ENCODE measurements at regions not wholly inside any gene's neighbourhood (a gene's known extent, or its start where the extent isn't known, plus 50 kb on each side); places are given as distances from the start of the nearest gene placed in this dataset.
A peak's percentile ranks its signal among the peaks of the same experiment; 100 is the strongest.

DNA sequence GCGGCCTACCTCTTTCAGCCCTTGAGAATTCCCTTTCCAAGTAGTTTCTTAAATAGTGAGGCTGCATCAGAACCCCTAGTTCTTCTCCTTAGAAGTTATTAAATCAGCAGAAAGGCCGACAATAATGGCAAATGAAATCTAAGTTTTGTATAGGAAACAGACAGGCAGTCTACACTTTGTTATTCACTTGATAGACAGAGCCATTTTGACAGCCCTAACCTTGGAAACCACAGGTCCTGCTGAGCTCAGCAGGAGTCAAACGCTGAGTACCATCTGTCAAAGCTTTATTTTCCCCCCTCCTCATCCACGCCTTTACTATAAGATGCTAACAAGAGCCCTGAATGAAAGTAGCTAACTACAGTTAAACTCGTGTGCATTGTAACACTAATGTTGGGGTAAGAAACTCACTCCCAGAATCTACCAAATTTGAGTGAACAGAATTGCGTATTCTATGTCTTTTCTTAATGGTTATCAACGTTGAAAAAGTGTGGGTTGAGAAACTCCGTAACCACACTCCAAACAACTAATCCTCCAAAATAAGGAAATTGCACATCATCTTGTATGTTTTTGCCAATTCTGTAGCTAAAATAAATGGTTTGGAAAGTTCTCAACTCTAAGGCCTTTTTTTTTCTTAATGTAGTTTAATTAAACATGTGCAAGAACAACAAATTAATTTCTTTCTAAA lies 90.6 kb upstream of the EFEMP1 start:
- Histone ChIP-seq H2BK5ac (ENCODE audit: low read depth, low read length) (no peak overlapping the region), H2BK20ac (ENCODE audit: low read length) (no peak overlapping the region), H3K14ac (ENCODE audit: insufficient read length) (no peak overlapping the region), H3K36me3 (ENCODE audit: control insufficient read depth in 2 of 4, insufficient read depth in 4 of 4, low read length in 3 of 4) (no peaks in the 10 kb centered on the region), H3K23me2 (ENCODE audit: low read depth, low read length) (no peaks in the 10 kb centered on the region), H2BK15ac (ENCODE audit: low read length) (no peak overlapping the region), H2AK5ac (ENCODE audit: low read depth, low read length) (no peak overlapping the region), H3K23ac (ENCODE audit: insufficient read length) (no peak overlapping the region), H3K79me2 (ENCODE audit: control insufficient read depth in 1 of 2, insufficient read depth in 2 of 2, low read length in 2 of 2) (no peaks in the 10 kb centered on the region), H2BK12ac (ENCODE audit: low read depth, low read length) (no peak overlapping the region), H4K91ac (replicated peaks; ENCODE audit: insufficient read length, low read length) (no peak overlapping the region), H2AFZ (ENCODE audit: low read length) (no peak overlapping the region), H3K27me3 (replicated peaks in 1 of 4; ENCODE audit: control insufficient read depth in 3 of 4, extremely low read depth in 1 of 4, insufficient read depth in 3 of 4, low read length in 3 of 4) (no peaks in the 10 kb centered on the region), H4K5ac (ENCODE audit: insufficient read length, low read depth, low read length) (no peak overlapping the region), H3K4me1 (replicated peaks in 1 of 4; ENCODE audit: control insufficient read depth in 3 of 4, insufficient read depth in 4 of 4, low read length in 3 of 4) (peaks cover 0 to 12% (median 6%) of the 10 kb centered on the region in 4 experiments; a peak in 6 of 7 replicates), H3K27ac (ENCODE audit: low read depth, low read length) (no peak overlapping the region), H3K9me3 (ENCODE audit: insufficient read depth in 2 of 2, low read depth in 1 of 2, low read length in 1 of 2) (no peaks in the 10 kb centered on the region), H4K8ac (ENCODE audit: extremely low read depth, insufficient read depth, low read length) (no peak overlapping the region), H3K79me1 (ENCODE audit: low read depth, low read length) (no peaks in the 10 kb centered on the region), H4K20me1 (replicated peaks in 1 of 2; ENCODE audit: control insufficient read depth in 1 of 2, insufficient read depth in 2 of 2, low read length in 2 of 2) (no peaks in the 10 kb centered on the region), H3K4me2 (ENCODE audit: insufficient read depth in 1 of 2, low read depth in 2 of 2, low read length in 2 of 2) (no peak overlapping the region), H3K9ac (replicated peaks in 1 of 4; ENCODE audit: extremely low read depth in 1 of 4, low read depth in 3 of 4, low read length in 3 of 4) (no peak overlapping the region), H3K18ac (ENCODE audit: extremely low read depth, low read length) (no peak overlapping the region), H3K4ac (replicated peaks; ENCODE audit: insufficient read length, low read depth, low read length) (no peak overlapping the region), H2BK120ac (replicated peaks; ENCODE audit: low read depth, low read length) (no peak overlapping the region), H3K56ac (replicated peaks; ENCODE audit: insufficient read length, low read depth, low read length) (no peak overlapping the region), H3K4me3 (ENCODE audit: extremely low read depth in 1 of 4, insufficient read depth in 2 of 4, low read depth in 3 of 4, low read length in 4 of 4) (no peak overlapping the region)
- FAIRE-seq: no peak
- CTCF ChIA-PET (ENCODE audit: partially characterized antibody): interaction anchor here (0.6 to 2.2 kb wide), 8 partner anchors 51 to 311 kb away, joined by 3 to 7 read pairs (median 5); no protein-coding TSS in a partner anchor
- POLR2A ChIA-PET (ENCODE audit: partially characterized antibody): no interaction called here
- no peak for DNase-seq (ENCODE audit: low read depth in 1 of 2, low spot score in 2 of 2)
- peak; percentile 42; the same call in 1 of the 2 replicates for TF ChIP-seq TCF12 (IDR thresholded peaks at IDR 0.05; ENCODE audit: low read depth, low read length)
- no peak for TF ChIP-seq MAFK (IDR thresholded peaks at IDR 0.05; ENCODE audit: low read depth, low read length)
- peak; percentile 80; a peak in 3 of 4 replicates for TF ChIP-seq SIN3A (conservative IDR thresholded peaks at IDR 0.05 in 1 of 2, IDR thresholded peaks at IDR 0.05 in 1 of 2; ENCODE audit: low read depth in 1 of 2, low read length in 2 of 2)
- TF ChIP-seq POLR2AphosphoS5 (IDR thresholded peaks at IDR 0.05; ENCODE audit: low read depth, low read length): no peak
- WGBS, 2 experiments (ENCODE audit: extremely low coverage in 1 of 2, insufficient coverage in 1 of 2, insufficient read length in 1 of 2, insufficient replicate concordance in 2 of 2, low coverage in 1 of 2, low lambda C conversion rate in 2 of 2, missing lambda C conversion rate in 1 of 2): 69% methylated on average over 8 of the region's 8 CpGs; no CpG with 5 or more reads in 1 of the 2 experiments

All from H1 (cell line).